HepG2 (cell line): ENCODE measurements at regions not wholly inside any gene's neighbourhood (a gene's known extent, or its start where the extent isn't known, plus 50 kb on each side); places are given as distances from the start of the nearest gene placed in this dataset.

ENCODE experiments used
- ATAC-seq: fragments of 200-7000 bp; cut with Tn5 transposase; 3 replicates; pipeline ENCODE4 v1.9.1; 2020; ENCODE audit warnings: mild to moderate bottlenecking, moderate library complexity
- BruUV-seq: library from RNA; stranded (reverse); fragments of 400-500 nt; replicated peaks from 2 replicates; lab custom pipeline; 2021; lab: Mats Ljungman, UMichigan
- CTCF ChIA-PET: fragments of 300-600 bp; formaldehyde crosslinking; extraction: SDS; loops from one replicate; lab custom pipeline; 2021; ENCODE audit warnings: low total read pairs, inconsistent platforms, low intra/inter-chr PET ratio; lab: Yijun Ruan, JAX
- POLR2A ChIA-PET: fragments of 350-600 bp; sonication (Branson Sonifier 250); formaldehyde crosslinking; loops from one replicate; lab custom pipeline; 2020; ENCODE audit warnings: antibody characterized with exemption, inconsistent platforms; lab: Yijun Ruan, JAX
- DNase-seq: peaks from one replicate; pipeline ENCODE4 v3.0.0-alpha.2; 2015; ENCODE audit warnings: low spot score
- FAIRE-seq: peaks from 3 replicates; lab custom pipeline; 2011; peaks lifted over from hg19 to GRCh38; lab: Jason Lieb, UNC
- H2AFZ ChIP-seq: one replicate; pipeline ENCODE4 v1.6.1; 2011; ENCODE audit warnings: low read length, inconsistent platforms
- H3K27ac ChIP-seq: fragments of 300-600 bp; 3 replicates; pipeline ENCODE4 v1.8.0; 2011; ENCODE audit warnings: mixed run types, mild to moderate bottlenecking, mixed read lengths, low read length, inconsistent platforms; ENCODE audit not compliant: insufficient read depth; ENCODE audit errors: extremely low read length
- H3K27me3 ChIP-seq, 2 experiments: fragments of 200-600 bp in 1 of 2; 2 replicates in 1 of 2; 3 replicates in 1 of 2; pipeline versions ENCODE4 v1.6.0 to v1.8.0; 2011; ENCODE audit warnings: low read length in 2 of 2, mild to moderate bottlenecking in 2 of 2, moderate library complexity in 2 of 2, inconsistent platforms in 1 of 2; ENCODE audit not compliant: insufficient read depth in 2 of 2, control insufficient read depth in 1 of 2
- H3K36me3 ChIP-seq, 2 experiments: fragments of 200-600 bp in 1 of 2; replicated peaks in 1 of 2; 2 replicates in 1 of 2; 3 replicates in 1 of 2; pipeline versions ENCODE4 v1.5.1 to v1.8.0; 2011; ENCODE audit warnings: low read length in 2 of 2, inconsistent platforms in 1 of 2; ENCODE audit not compliant: insufficient read depth in 2 of 2, control insufficient read depth in 1 of 2
- H3K4me1 ChIP-seq: 2 replicates; pipeline ENCODE4 v1.5.1; 2012; ENCODE audit warnings: low read length, inconsistent platforms; ENCODE audit not compliant: insufficient read depth
- H3K4me2 ChIP-seq: 2 replicates; pipeline ENCODE4 v1.6.0; 2011; ENCODE audit warnings: low read depth, low read length, inconsistent platforms
- H3K4me3 ChIP-seq, 3 experiments: fragments of 200-600 bp in 1 of 3; sonication (generic), shearing (Covaris generic) in 1 of 3; replicated peaks in 1 of 3; 2 replicates each; pipeline ENCODE4 v1.5.1; 2011 to 2016; ENCODE audit warnings: low read length in 3 of 3, inconsistent platforms in 2 of 3, low read depth in 2 of 3, mild to moderate bottlenecking in 2 of 3, control low read depth in 1 of 3, mixed read lengths in 1 of 3; ENCODE audit not compliant: insufficient read depth in 1 of 3
- H3K79me2 ChIP-seq: one replicate; pipeline ENCODE4 v1.6.1; 2011; ENCODE audit warnings: low read length, inconsistent platforms; ENCODE audit not compliant: insufficient read depth
- H3K9ac ChIP-seq: 2 replicates; pipeline ENCODE4 v1.6.0; 2011; ENCODE audit warnings: mild to moderate bottlenecking, low read depth, low read length, inconsistent platforms; ENCODE audit not compliant: insufficient read depth
- H3K9me3 ChIP-seq: 2 replicates; pipeline ENCODE4 v1.5.1; 2012; ENCODE audit warnings: mild to moderate bottlenecking, low read length
- H4K20me1 ChIP-seq: 2 replicates; pipeline ENCODE4 v1.6.0; 2011; ENCODE audit warnings: inconsistent platforms, mild to moderate bottlenecking, low read length, moderate library complexity; ENCODE audit not compliant: insufficient read depth
- ARID5B ChIP-seq: IDR thresholded peaks from 2 replicates; pipeline ENCODE4 v1.4.0; 2020; ENCODE audit warnings: mild to moderate bottlenecking, missing genetic modification reagents
- ARNT ChIP-seq: fragments of 450-650 bp; IDR thresholded peaks from 2 replicates; pipeline ENCODE4 v1.6.1; 2017
- ATF4 ChIP-seq, 2 experiments: fragments of 450-650 bp in 1 of 2; sonication (generic) in 1 of 2; formaldehyde crosslinking; IDR thresholded peaks; 2 replicates each; pipeline versions ENCODE4 v1.5.0 to v1.8.0; 2020 to 2022; ENCODE audit warnings: mild to moderate bottlenecking in 1 of 2, missing genetic modification reagents in 1 of 2
- DDIT3 ChIP-seq: sonication (generic); formaldehyde crosslinking; IDR thresholded peaks from 2 replicates; pipeline ENCODE4 v1.4.0; 2020; ENCODE audit warnings: mild to moderate bottlenecking, missing genetic modification reagents
- GMEB1 ChIP-seq: sonication (generic); formaldehyde crosslinking; IDR thresholded peaks from 2 replicates; pipeline ENCODE4 v1.5.1; 2020; ENCODE audit warnings: missing genetic modification reagents, mild to moderate bottlenecking, borderline replicate concordance
- JDP2 ChIP-seq: sonication (generic); formaldehyde crosslinking; IDR thresholded peaks from 2 replicates; pipeline ENCODE4 v1.8.1; 2022; ENCODE audit warnings: missing genetic modification reagents, borderline replicate concordance
- MXD3 ChIP-seq: IDR thresholded peaks from 2 replicates; pipeline ENCODE4 v1.6.1; 2016; ENCODE audit warnings: mild to moderate bottlenecking, missing biosample characterization, missing genetic modification reagents
- MZF1 ChIP-seq: sonication (generic); formaldehyde crosslinking; IDR thresholded peaks from 2 replicates; pipeline ENCODE4 v1.8.1; 2023; ENCODE audit warnings: mild to moderate bottlenecking, missing genetic modification reagents, borderline replicate concordance
- ZNF225 ChIP-seq: sonication (generic); formaldehyde crosslinking; IDR thresholded peaks from 2 replicates; pipeline ENCODE4 v1.4.0; 2020; ENCODE audit warnings: mild to moderate bottlenecking, missing genetic modification reagents
- ZNF687 ChIP-seq: sonication (generic); formaldehyde crosslinking; IDR thresholded peaks from 2 replicates; pipeline ENCODE4 v1.5.1; 2020; ENCODE audit warnings: mild to moderate bottlenecking, missing genetic modification reagents, moderate library complexity
- ZNF772 ChIP-seq: sonication (generic); formaldehyde crosslinking; IDR thresholded peaks from 2 replicates; pipeline ENCODE4 v1.5.0; 2020; ENCODE audit warnings: mild to moderate bottlenecking, missing genetic modification reagents
- WGBS: methylation state at CpG from one replicate; pipeline ENCODE4 v1.1.6; 2017; ENCODE audit warnings: low lambda C conversion rate; 5-methylcytosine and 5-hydroxymethylcytosine counted together
- in situ Hi-C: cut with HindIII; loops from 2 replicates; pipeline ENCODE4 v1.10.0; 2017; ENCODE audit warnings: low pct_unique_long_range_greater_than_20kb; ENCODE audit not compliant: extremely low pct_ligation_motif_present
- intact Hi-C: fragments of 100-400 bp; cut with micrococcal nuclease; formaldehyde crosslinking; loops from one replicate; pipeline ENCODE4 v1.10.0; 2022; ENCODE audit not compliant: unreplicated experiment

- FAIRE-seq (no peak), DNase-seq (no peak), ATAC-seq (no peak)
- intact Hi-C loops (no loop called here), in situ Hi-C loops (no loop called here)
- no peak overlapping the region for H3K27ac ChIP-seq
- H3K27me3 ChIP-seq, result peaks cover 0 to 2% of the 10 kb centered on the region in 2 experiments; a peak in 1 of 5 replicates
- no peaks in the 10 kb centered on the region for H3K79me2 ChIP-seq
- H3K4me1 ChIP-seq, result no peaks in the 10 kb centered on the region
- 22% methylated on average over 14 of the region's 14 CpGs for WGBS
- no peak overlapping the region for H2AFZ ChIP-seq
- ChIA-PET CTCF (no interaction called here), POLR2A (no interaction called here)
- H3K4me3 ChIP-seq, result no peak overlapping the region
- no peaks in the 10 kb centered on the region for H4K20me1 ChIP-seq
- no peaks in the 10 kb centered on the region for H3K36me3 ChIP-seq
- H3K9ac ChIP-seq, result no peak overlapping the region
- H3K4me2 ChIP-seq, result no peak overlapping the region
- BruUV-seq, result no TSS peak
- no peaks in the 10 kb centered on the region for H3K9me3 ChIP-seq
- TF ChIP-seq DDIT3 (CRISPR knock-in tag), result no peak
- no peak for TF ChIP-seq ZNF772 (CRISPR knock-in tag)
- no peak for TF ChIP-seq ARNT
- TF ChIP-seq MXD3 (CRISPR knock-in tag), result no peak
- no peak for TF ChIP-seq ZNF225 (CRISPR knock-in tag)
- TF ChIP-seq JDP2, result no peak
- no peak for TF ChIP-seq GMEB1 (CRISPR knock-in tag)
- no peak for TF ChIP-seq ATF4 (CRISPR knock-in tag; IDR thresholded peaks at IDR 0.05)
- TF ChIP-seq ARID5B, result no peak
- no peak for TF ChIP-seq MZF1
- TF ChIP-seq ZNF687 (CRISPR knock-in tag), result no peak
These were observed 185.7 kb downstream of the IRX5 start for GRCh38 chr16:55116165-55116920.
